CD14-positive monocyte (primary cell): ENCODE measurements at regions not wholly inside any gene's neighbourhood (a gene's known extent, or its start where the extent isn't known, plus 50 kb on each side); places are given as distances from the start of the nearest gene placed in this dataset.

Experiments used
- DNase-seq, 3 donors: peaks; one replicate each; pipeline ENCODE4 v3.0.0-alpha.2; 2011 to 2022
- H2AFZ ChIP-seq: 2 replicates; pipeline ENCODE4 v1.6.0; 2012; ENCODE audit warnings: mild to moderate bottlenecking, low read depth, low read length, inconsistent platforms; ENCODE audit not compliant: insufficient read depth, poor library complexity, severe bottlenecking
- H3K27ac ChIP-seq, 2 donors: 1 replicate in 1 of 2; 2 replicates in 1 of 2; pipeline ENCODE4 v1.5.1; 2012 to 2013; ENCODE audit warnings: low read length in 2 of 2, control low read depth in 1 of 2, inconsistent platforms in 1 of 2, low read depth in 1 of 2, mild to moderate bottlenecking in 1 of 2
- H3K27me3 ChIP-seq, 2 donors: one replicate each; pipeline versions ENCODE4 v1.6.0 to v1.6.1; 2011 to 2013; ENCODE audit warnings: low read length in 2 of 2; ENCODE audit not compliant: control insufficient read depth in 2 of 2, insufficient read depth in 2 of 2
- H3K36me3 ChIP-seq, 2 donors: replicated peaks in 1 of 2; 1 replicate in 1 of 2; 2 replicates in 1 of 2; pipeline versions ENCODE4 v1.5.1 to v1.6.1; 2012 to 2013; ENCODE audit warnings: low read length in 2 of 2, control low read depth in 1 of 2, inconsistent platforms in 1 of 2, mild to moderate bottlenecking in 1 of 2; ENCODE audit not compliant: insufficient read depth in 2 of 2, control insufficient read depth in 1 of 2
- H3K4me1 ChIP-seq, 2 donors: 1 replicate in 1 of 2; 2 replicates in 1 of 2; pipeline versions ENCODE4 v1.5.1 to v1.6.1; 2012 to 2013; ENCODE audit warnings: low read length in 2 of 2, control low read depth in 1 of 2, inconsistent platforms in 1 of 2, mild to moderate bottlenecking in 1 of 2, moderate library complexity in 1 of 2; ENCODE audit not compliant: insufficient read depth in 2 of 2, control insufficient read depth in 1 of 2
- H3K4me2 ChIP-seq: replicated peaks from 2 replicates; pipeline ENCODE3; 2012; ENCODE audit warnings: low read length, moderate library complexity, mild to moderate bottlenecking; ENCODE audit not compliant: poor library complexity, severe bottlenecking; ENCODE audit errors: extremely low read depth
- H3K4me3 ChIP-seq, 3 experiments: fragments of 200-600 bp in 1 of 3; sonication (generic) in 1 of 3; replicated peaks in 1 of 3; 1 replicate in 2 of 3; 2 replicates in 1 of 3; pipeline ENCODE4 v1.5.1; 2011 to 2013; ENCODE audit warnings: low read length in 3 of 3, mild to moderate bottlenecking in 3 of 3, control low read depth in 2 of 3, low read depth in 2 of 3, inconsistent platforms in 1 of 3, moderate library complexity in 1 of 3
- H3K79me2 ChIP-seq: 2 replicates; pipeline ENCODE4 v1.6.0; 2012; ENCODE audit warnings: mild to moderate bottlenecking, control low read depth, inconsistent platforms, low read length, moderate library complexity; ENCODE audit not compliant: insufficient read depth
- H3K9ac ChIP-seq: 2 replicates; pipeline ENCODE4 v1.6.0; 2017; ENCODE audit warnings: low read length, mild to moderate bottlenecking; ENCODE audit not compliant: insufficient read depth, poor library complexity, severe bottlenecking
- H3K9me3 ChIP-seq, 2 donors: replicated peaks in 1 of 2; 1 replicate in 1 of 2; 2 replicates in 1 of 2; pipeline versions ENCODE4 v1.5.1 to v1.6.1; 2012 to 2013; ENCODE audit warnings: low read length in 2 of 2, control low read depth in 1 of 2; ENCODE audit not compliant: control insufficient read depth in 1 of 2, insufficient read depth in 1 of 2
- H4K20me1 ChIP-seq: 2 replicates; pipeline ENCODE4 v1.6.0; 2012; ENCODE audit warnings: mild to moderate bottlenecking, low read length, control low read depth, moderate library complexity; ENCODE audit not compliant: insufficient read depth
- H3K27ac Mint-ChIP-seq, 7 donors: one replicate each; pipeline ENCODE4 v1.8.0; 2020; ENCODE audit warnings: mild to moderate bottlenecking in 7 of 7, mixed read lengths in 7 of 7, moderate library complexity in 6 of 7, inconsistent platforms in 2 of 7
- H3K27me3 Mint-ChIP-seq, 3 donors: one replicate each; pipeline ENCODE4 v1.8.0; 2021 to 2022; ENCODE audit warnings: low read depth in 3 of 3, mild to moderate bottlenecking in 3 of 3, mixed read lengths in 3 of 3, moderate library complexity in 3 of 3, inconsistent platforms in 1 of 3
- H3K36me3 Mint-ChIP-seq, 2 donors: one replicate each; pipeline ENCODE4 v1.8.0; 2020; ENCODE audit warnings: mixed read lengths in 2 of 2, inconsistent platforms in 1 of 2, mild to moderate bottlenecking in 1 of 2
- H3K4me1 Mint-ChIP-seq: one replicate; pipeline ENCODE4 v1.8.0; 2020; ENCODE audit warnings: mild to moderate bottlenecking, mixed read lengths
- H3K4me3 Mint-ChIP-seq, 2 donors: one replicate each; pipeline ENCODE4 v1.8.0; 2020; ENCODE audit warnings: mild to moderate bottlenecking in 2 of 2, mixed read lengths in 2 of 2, moderate library complexity in 1 of 2
- H3K9me3 Mint-ChIP-seq, 7 donors: one replicate each; pipeline ENCODE4 v1.8.0; 2020 to 2022; ENCODE audit warnings: mixed read lengths in 7 of 7, mild to moderate bottlenecking in 6 of 7, moderate library complexity in 6 of 7, inconsistent platforms in 2 of 7
- WGBS: methylation state at CpG from one replicate; pipeline ENCODE4 v1.1.5; 2013; ENCODE audit warnings: missing lambda C conversion rate; ENCODE audit not compliant: insufficient coverage; 5-methylcytosine and 5-hydroxymethylcytosine counted together
- intact Hi-C, 2 donors: fragments of 100-400 bp; cut with micrococcal nuclease; formaldehyde crosslinking; loops; one replicate each; pipeline versions ENCODE4 v1.15.0 to v1.15.1; 2023
- TF ChIP-seq, protein P1 (sequence below): fragments of 200-600 bp; IDR thresholded peaks from one replicate; pipeline ENCODE4 v1.8.0; 2022; ENCODE audit warnings: antibody characterized with exemption, mild to moderate bottlenecking

DNA sequence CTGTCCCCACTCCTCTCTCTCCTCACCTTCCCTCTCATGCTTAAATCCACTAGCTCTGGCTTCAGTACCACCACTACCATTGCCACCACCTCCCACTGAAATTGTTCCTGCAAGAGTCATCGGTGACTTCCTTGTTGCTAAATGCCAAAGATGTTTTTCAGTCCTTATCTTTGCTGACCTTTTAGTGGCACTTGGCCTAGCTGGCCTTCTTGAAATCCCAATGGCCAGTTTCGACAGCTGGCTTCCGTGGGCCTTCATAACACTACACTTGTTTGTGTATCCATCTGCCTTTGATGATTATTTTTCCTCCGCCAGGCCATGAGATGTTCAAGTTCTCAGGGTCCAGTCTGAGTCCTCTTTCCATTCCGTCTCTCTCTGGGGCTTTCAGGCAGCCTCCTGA lies 118.2 kb upstream of the NANOS1 start:
- no peaks in the 10 kb centered on the region for H3K36me3 Mint-ChIP-seq
- Histone ChIP-seq H3K9ac (no peak overlapping the region), H3K36me3 (no peaks in the 10 kb centered on the region), H4K20me1 (no peaks in the 10 kb centered on the region), H3K4me1 (no peaks in the 10 kb centered on the region), H3K27me3 (no peaks in the 10 kb centered on the region), H3K4me2 (no peak overlapping the region), H3K79me2 (no peaks in the 10 kb centered on the region), H3K27ac (no peak overlapping the region), H2AFZ (no peak overlapping the region), H3K9me3 (no peaks in the 10 kb centered on the region), H3K4me3 (no peak overlapping the region)
- DNase-seq: no peak
- H3K27ac Mint-ChIP-seq: no peak overlapping the region
- no peak overlapping the region for H3K4me3 Mint-ChIP-seq
- H3K9me3 Mint-ChIP-seq: peaks cover 0 to 3% (median 0%) of the 10 kb centered on the region in 7 donors
- TF ChIP-seq, protein P1, sequence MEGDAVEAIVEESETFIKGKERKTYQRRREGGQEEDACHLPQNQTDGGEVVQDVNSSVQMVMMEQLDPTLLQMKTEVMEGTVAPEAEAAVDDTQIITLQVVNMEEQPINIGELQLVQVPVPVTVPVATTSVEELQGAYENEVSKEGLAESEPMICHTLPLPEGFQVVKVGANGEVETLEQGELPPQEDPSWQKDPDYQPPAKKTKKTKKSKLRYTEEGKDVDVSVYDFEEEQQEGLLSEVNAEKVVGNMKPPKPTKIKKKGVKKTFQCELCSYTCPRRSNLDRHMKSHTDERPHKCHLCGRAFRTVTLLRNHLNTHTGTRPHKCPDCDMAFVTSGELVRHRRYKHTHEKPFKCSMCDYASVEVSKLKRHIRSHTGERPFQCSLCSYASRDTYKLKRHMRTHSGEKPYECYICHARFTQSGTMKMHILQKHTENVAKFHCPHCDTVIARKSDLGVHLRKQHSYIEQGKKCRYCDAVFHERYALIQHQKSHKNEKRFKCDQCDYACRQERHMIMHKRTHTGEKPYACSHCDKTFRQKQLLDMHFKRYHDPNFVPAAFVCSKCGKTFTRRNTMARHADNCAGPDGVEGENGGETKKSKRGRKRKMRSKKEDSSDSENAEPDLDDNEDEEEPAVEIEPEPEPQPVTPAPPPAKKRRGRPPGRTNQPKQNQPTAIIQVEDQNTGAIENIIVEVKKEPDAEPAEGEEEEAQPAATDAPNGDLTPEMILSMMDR: no peak
- intact Hi-C loops: no loop called here
- peaks cover 8 to 10% (median 9%) of the 10 kb centered on the region in 3 donors for H3K27me3 Mint-ChIP-seq
- WGBS: 77% methylated on average over 5 of the region's 5 CpGs
- no peaks in the 10 kb centered on the region for H3K4me1 Mint-ChIP-seq

DNA sequence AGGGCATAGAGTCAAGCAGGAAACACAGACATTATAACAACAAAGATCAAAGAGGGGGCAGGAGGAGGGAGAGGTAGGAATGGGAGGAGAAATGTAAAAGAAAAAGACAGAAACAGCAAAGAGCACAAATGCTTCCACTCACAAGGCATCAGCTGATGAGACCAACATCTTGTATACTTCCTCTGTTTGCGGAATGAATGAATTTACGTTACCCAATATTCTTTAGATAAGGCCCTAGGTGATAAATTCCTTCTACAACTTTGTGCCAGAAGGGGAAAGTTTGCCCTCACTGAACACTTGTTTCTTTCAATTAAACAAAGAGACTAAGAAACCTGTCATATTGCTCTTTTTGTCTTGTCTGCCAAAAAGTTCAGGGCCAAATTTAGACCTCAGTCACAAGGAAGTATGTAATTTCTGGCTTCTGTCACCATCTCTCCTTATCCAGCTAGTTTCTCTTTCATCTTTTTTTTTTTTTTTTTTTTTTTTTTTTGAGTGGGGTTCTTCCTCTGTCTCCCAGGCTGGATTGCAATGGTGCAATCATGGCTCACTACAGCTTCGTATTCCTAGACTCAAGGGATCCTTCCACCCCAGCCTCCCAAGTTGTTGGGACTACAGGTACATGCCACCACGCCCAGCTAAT lies 116.4 kb upstream of the NANOS1 start:
- intact Hi-C loops: no loop called here
- TF ChIP-seq, protein P1: no peak
- peaks cover 8 to 10% (median 9%) of the 10 kb centered on the region in 3 donors for H3K27me3 Mint-ChIP-seq
- Histone ChIP-seq H2AFZ (no peak overlapping the region), H3K4me3 (no peak overlapping the region), H3K27me3 (no peaks in the 10 kb centered on the region), H3K36me3 (no peaks in the 10 kb centered on the region), H4K20me1 (no peaks in the 10 kb centered on the region), H3K27ac (no peak overlapping the region), H3K79me2 (no peaks in the 10 kb centered on the region), H3K9ac (no peak overlapping the region), H3K9me3 (no peaks in the 10 kb centered on the region), H3K4me1 (no peaks in the 10 kb centered on the region), H3K4me2 (no peak overlapping the region)
- no peaks in the 10 kb centered on the region for H3K36me3 Mint-ChIP-seq
- no peak overlapping the region for H3K4me3 Mint-ChIP-seq
- peaks cover 0 to 3% (median 0%) of the 10 kb centered on the region in 7 donors for H3K9me3 Mint-ChIP-seq
- DNase-seq: no peak
- H3K4me1 Mint-ChIP-seq: no peaks in the 10 kb centered on the region
- WGBS: no CpG with 5 or more reads among the region's 4 CpGs
- H3K27ac Mint-ChIP-seq: no peak overlapping the region
